Activated T-cell treated with anti-CD3 and anti-CD28 coated beads for 24 hours (primary cell): ENCODE measurements at regions not wholly inside any gene's neighbourhood (a gene's known extent, or its start where the extent isn't known, plus 50 kb on each side); places are given as distances from the start of the nearest gene placed in this dataset.

Source experiments
- DNase-seq: peaks from one replicate; pipeline ENCODE4 v3.0.0-alpha.2; 2020; ENCODE audit warnings: low read depth

- DNase-seq, result no peak
Measured at GRCh38 chr16:5527817-5528216, 430.2 kb upstream of the EEF2KMT start.

- DNase-seq, result no peak
Measured at GRCh38 chr16:5526826-5527225, 429.2 kb upstream of the EEF2KMT start.

- DNase-seq, result no peak
Measured at GRCh38 chr16:5523829-5524228, 426.2 kb upstream of the EEF2KMT start.

- no peak for DNase-seq
Measured at GRCh38 chr16:5516115-5516514, 418.5 kb upstream of the EEF2KMT start.

- DNase-seq, result no peak
Measured at GRCh38 chr16:5512014-5512413, 414.4 kb upstream of the EEF2KMT start.

- no peak for DNase-seq
Measured at GRCh38 chr16:5510819-5511370, 413.3 kb upstream of the EEF2KMT start.

GRCh38 chr16:5509794-5510193, 412.2 kb upstream of the EEF2KMT start:
- DNase-seq, result no peak

GRCh38 chr16:5509336-5509735, 411.7 kb upstream of the EEF2KMT start:
- no peak for DNase-seq

GRCh38 chr16:5508371-5508770, 410.8 kb upstream of the EEF2KMT start:
- no peak for DNase-seq

GRCh38 chr16:5506021-5506420, 408.4 kb upstream of the EEF2KMT start:
- no peak for DNase-seq

- DNase-seq, result no peak
Measured at GRCh38 chr16:5505091-5505887, 407.7 kb upstream of the EEF2KMT start.

GRCh38 chr16:5504064-5504781, 406.6 kb upstream of the EEF2KMT start:
- no peak for DNase-seq

GRCh38 chr16:5502944-5503343, 405.3 kb upstream of the EEF2KMT start:
- DNase-seq, result no peak

- DNase-seq, result no peak
Measured at GRCh38 chr16:5502467-5502869, 404.9 kb upstream of the EEF2KMT start.

- no peak for DNase-seq
Measured at GRCh38 chr16:5500526-5500925, 402.9 kb upstream of the EEF2KMT start.

- no peak for DNase-seq
Measured at GRCh38 chr16:5498562-5498961, 401.0 kb upstream of the EEF2KMT start.

- DNase-seq, result no peak
Measured at GRCh38 chr16:5496013-5496412, 398.4 kb upstream of the EEF2KMT start.

GRCh38 chr16:5490499-5490898, 392.9 kb upstream of the EEF2KMT start:
- no peak for DNase-seq

- DNase-seq, result no peak
Measured at GRCh38 chr16:5488581-5488980, 391.0 kb upstream of the EEF2KMT start.

- DNase-seq, result no peak
Measured at GRCh38 chr16:5487728-5488127, 390.1 kb upstream of the EEF2KMT start.

- no peak for DNase-seq
Measured at GRCh38 chr16:5482256-5482655, 384.7 kb upstream of the EEF2KMT start.

GRCh38 chr16:5480431-5481195, 383.0 kb upstream of the EEF2KMT start:
- DNase-seq, result no peak

- no peak for DNase-seq
Measured at GRCh38 chr16:5479926-5480325, 382.3 kb upstream of the EEF2KMT start.
